ENCODE measurements at regions not wholly inside any gene's neighbourhood (a gene's known extent, or its start where the extent isn't known, plus 50 kb on each side); places are given as distances from the start of the nearest gene placed in this dataset.

GRCh38 chr22:27212617-27213177 lies 555.3 kb downstream of the MIAT start:
- no peak for DNase-seq

GRCh38 chr22:27213294-27213693 lies 555.9 kb downstream of the MIAT start:
- DNase-seq, result no peak

- DNase-seq, result no peak
These were observed 556.6 kb downstream of the MIAT start for GRCh38 chr22:27213766-27214581.

- DNase-seq, result no peak
These were observed 557.3 kb downstream of the MIAT start for GRCh38 chr22:27214691-27215090.

- DNase-seq, result no peak
These were observed 558.5 kb downstream of the MIAT start for GRCh38 chr22:27215871-27216270.

GRCh38 chr22:27216444-27216843 lies 559.1 kb downstream of the MIAT start:
- DNase-seq, result no peak

DNA sequence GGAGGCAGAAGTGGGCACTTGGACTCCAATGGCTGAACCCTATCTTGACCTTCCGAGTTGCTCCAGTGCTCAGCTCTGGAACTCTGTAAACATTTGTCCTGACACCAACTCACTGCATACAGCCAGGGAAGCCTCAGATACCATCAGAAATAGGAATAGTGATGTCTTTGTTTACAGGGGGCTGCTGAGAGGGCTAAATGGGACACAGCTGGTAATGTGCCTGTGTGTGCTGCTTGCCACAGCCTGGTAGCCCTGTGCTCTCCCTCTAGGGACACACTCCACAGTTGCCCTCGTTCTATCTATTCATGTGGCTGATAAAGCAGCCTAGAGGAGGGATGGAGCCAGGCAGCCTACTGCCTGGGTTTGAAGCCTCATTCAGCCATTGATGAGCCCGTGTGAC lies 559.8 kb downstream of the MIAT start:
- DNase-seq, result no peak

- no peak for DNase-seq
These were observed 560.9 kb downstream of the MIAT start for GRCh38 chr22:27218012-27218920.

- no peak for DNase-seq
These were observed 561.6 kb downstream of the MIAT start for GRCh38 chr22:27219036-27219435.

- no peak for DNase-seq
These were observed 563.0 kb downstream of the MIAT start for GRCh38 chr22:27220339-27220738.

DNA sequence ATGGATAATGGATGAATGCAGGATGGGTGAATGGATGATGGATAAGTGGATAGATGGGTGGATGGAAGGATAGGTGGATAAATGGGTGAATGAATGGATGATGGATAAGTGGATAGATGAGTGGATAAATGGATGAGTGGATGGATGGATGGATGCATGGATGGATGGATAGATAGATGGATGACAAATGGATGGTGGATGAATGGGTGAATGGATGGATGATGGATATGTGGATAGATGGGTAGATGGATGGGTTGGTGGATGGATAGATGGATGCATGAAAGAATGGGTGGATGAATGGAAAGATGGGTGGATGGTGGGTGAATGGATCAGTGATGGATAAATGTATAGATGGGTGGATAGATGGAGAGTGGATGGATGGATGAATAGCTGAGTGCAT lies 564.8 kb downstream of the MIAT start:
- no peak for DNase-seq

GRCh38 chr22:27223317-27224177 lies 566.2 kb downstream of the MIAT start:
- DNase-seq, result no peak

- no peak for DNase-seq
These were observed 567.3 kb downstream of the MIAT start for GRCh38 chr22:27224485-27225374.

DNA sequence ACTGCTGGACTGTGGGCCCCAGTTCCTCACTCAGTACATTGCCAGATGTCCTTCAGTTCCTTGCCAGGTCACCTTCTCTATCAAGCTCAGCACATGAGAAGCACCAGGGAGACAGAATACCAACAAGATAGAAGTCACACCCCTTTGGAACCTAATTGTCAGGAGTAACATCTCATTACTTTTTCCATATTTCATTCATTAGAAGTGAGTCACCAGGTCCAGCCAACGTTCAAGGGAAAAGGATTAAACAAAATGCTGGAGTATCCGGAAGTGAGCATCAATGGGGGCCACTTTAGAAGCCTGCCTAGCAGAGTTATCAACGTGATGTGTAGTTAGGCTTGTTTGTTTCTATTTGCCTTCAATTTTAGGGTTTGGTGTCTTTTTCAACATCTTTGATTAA lies 569.3 kb downstream of the MIAT start:
- DNase-seq, result no peak

DNA sequence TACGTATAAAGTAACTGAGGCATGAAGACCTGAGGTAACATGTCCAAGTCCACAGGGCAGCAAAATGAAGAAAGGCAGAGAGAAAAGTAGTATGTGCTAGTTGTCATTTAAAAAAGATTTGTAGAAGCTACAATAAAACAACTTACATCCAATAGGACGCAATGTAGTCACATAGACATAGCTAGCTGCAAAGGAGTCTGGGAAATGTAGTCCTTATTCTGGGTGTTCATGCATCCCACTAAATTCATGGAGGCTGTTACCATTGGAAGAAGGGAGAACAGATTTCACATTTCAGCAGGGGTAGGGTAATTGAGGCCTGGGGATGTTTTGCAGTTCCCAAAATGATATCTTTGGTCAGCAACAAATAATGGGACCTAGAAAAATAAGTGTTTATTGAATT lies 571.4 kb downstream of the MIAT start:
- DNase-seq, result no peak

- no peak for DNase-seq
These were observed 571.4 kb downstream of the MN1 start for GRCh38 chr22:27230189-27230588.

DNA sequence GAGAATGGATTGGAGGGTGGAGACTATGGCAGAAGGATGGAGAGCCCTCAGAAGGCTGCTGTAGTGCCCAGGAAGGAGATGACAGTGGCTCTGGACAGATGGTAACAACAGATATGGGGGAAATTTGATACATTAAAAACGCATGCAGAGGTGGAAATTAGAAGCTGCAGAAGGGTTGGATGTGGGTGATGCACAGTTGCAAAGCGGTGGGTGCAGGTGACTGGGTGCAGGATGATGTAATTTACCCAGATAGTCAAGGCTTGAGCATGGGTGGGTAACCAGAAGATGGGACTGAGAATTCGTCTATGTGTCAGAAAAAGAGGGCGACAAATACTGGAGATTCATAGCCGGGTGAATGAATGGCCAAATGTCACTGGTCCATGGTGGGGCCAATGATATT lies 570.3 kb downstream of the MN1 start:
- no peak for DNase-seq

DNA sequence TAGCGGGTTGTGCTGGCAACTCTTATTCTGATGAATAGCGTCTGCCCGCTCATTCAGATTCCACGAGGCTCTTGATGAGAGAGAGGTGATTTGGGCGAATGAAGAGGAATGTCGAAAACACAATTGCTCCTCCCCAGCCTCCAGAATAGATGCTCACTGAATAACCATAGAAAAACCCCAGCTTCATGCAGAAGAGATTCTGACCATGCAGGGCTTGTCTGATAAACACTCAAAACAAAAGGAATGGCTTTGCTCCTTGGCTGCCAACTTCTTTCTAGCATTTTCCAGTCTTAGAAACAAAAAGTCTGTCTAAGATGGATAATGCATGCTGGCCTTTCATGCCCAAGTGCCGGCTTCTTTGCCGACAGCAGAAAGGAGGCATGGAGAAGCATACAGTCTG lies 569.5 kb downstream of the MN1 start:
- DNase-seq, result no peak

GRCh38 chr22:27237080-27237741 lies 564.3 kb downstream of the MN1 start:
- DNase-seq, result no peak

GRCh38 chr22:27238935-27239510 lies 562.5 kb downstream of the MN1 start:
- no peak for DNase-seq

GRCh38 chr22:27239520-27239919 lies 562.0 kb downstream of the MN1 start:
- no peak for DNase-seq

Data from CD4-positive, alpha-beta T cell treated with Interleukin-21 for 1 hour (primary cell).